ENCODE measurements at regions not wholly inside any gene's neighbourhood (a gene's known extent, or its start where the extent isn't known, plus 50 kb on each side); places are given as distances from the start of the nearest gene placed in this dataset.

- no peak for TF ChIP-seq POLR2A (IDR thresholded peaks at IDR 0.05; ENCODE audit: low read depth, low read length)
- no peak for TF ChIP-seq POLR2AphosphoS5 (IDR thresholded peaks at IDR 0.05; ENCODE audit: low read depth, low read length)
- TF ChIP-seq POU2F2 (IDR thresholded peaks at IDR 0.05; ENCODE audit: low read depth, low read length), result no peak
- TF ChIP-seq TAF1 (IDR thresholded peaks at IDR 0.05; ENCODE audit: low read depth, low read length), result no peak
- no peak for TF ChIP-seq SPI1 (IDR thresholded peaks at IDR 0.05; ENCODE audit: low read depth, low read length)
Measured at GRCh38 chr2:176658708-176659107, 389.5 kb downstream of the MTX2 start.

Measured in GM12891 (cell line).